ENCODE measurements at regions not wholly inside any gene's neighbourhood (a gene's known extent, or its start where the extent isn't known, plus 50 kb on each side); places are given as distances from the start of the nearest gene placed in this dataset.

DNA sequence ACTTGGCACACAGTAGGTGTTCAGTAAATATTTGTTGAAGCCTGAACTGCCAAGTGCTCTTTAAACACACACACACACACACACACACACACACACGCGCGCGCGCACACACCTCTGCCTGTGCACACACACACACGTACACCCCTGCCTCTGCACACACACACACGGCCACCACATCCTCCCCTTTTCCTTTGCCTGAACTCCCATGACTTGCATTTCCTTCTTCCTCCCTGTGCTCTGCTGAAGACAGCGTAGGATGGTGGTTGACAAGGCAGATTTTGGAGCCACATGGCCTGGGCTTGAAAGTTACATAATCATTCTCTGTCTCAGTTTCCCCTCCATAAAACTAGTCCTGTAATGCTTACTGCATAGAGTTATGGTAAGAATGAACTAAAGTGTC, 712.3 kb downstream of the PTPRU start:
- no peak for DNase-seq (ENCODE audit: low read depth)
- no peak for TF ChIP-seq CTCF (conservative IDR thresholded peaks at IDR 0.05; ENCODE audit: low read depth, low read length)
- no peak overlapping the region for H3K4me3 ChIP-seq (ENCODE audit: low read depth, low read length)

DNA sequence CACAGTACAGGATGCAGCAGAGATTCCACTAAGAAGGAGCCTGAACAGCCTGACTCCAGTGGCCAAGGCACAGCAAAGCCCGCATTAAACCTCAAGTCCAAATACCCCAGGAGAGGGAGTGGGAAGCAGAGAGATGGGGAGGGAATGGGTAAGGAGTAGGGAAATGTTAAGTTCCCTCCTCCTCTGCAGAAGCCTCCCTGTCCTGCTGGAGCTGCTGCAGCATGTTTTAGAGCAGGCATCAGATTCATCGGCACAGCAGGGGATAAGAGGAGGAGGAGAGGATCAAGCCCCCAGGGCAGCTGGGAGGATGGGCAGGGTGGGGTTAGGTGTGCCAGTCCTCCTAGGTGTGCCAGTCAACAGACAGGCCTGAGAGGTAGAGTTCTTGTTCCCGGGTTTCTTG, 709.7 kb downstream of the PTPRU start:
- no peak overlapping the region for H3K4me3 ChIP-seq (ENCODE audit: low read depth, low read length)
- no peak for TF ChIP-seq CTCF (conservative IDR thresholded peaks at IDR 0.05; ENCODE audit: low read depth, low read length)
- DNase-seq (ENCODE audit: low read depth): no peak

- no peak for TF ChIP-seq CTCF (conservative IDR thresholded peaks at IDR 0.05; ENCODE audit: low read depth, low read length)
- no peak overlapping the region for H3K4me3 ChIP-seq (ENCODE audit: low read depth, low read length)
- no peak for DNase-seq (ENCODE audit: low read depth)
These were observed 709.1 kb downstream of the PTPRU start for GRCh38 chr1:29945426-29945825.

DNA sequence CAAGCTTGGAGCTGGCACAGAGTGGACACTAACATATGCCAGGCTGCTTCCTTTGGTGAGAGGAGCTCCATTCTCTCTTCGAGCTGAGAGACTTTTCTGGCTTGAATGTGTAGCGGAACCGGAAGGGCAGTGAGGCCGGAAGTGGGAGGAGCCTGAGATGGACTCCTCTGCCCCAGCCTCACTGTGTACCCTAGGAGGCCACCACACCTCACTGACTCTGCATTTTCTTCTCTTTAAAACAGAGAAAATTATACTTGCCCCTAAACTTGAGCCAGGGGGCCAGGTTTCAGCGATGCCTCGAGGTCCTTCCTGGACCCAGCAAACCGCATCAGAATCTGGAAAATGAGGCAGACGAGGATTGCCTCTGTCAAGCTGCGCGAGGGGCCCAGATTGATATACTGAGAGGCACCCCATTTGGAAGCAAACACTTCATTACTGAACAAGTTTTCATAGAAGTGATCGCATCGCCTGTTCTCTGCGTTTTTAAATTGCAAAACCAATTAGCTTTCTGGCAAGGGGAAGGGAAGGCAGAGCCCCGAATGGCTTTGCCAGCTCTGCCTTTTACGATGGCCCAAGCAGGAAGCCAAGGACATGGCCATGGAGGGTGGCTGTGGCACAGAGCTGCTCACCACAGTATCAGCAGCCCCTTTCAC, 708.1 kb downstream of the PTPRU start:
- H3K4me3 ChIP-seq (ENCODE audit: low read depth, low read length): no peak overlapping the region
- no peak for TF ChIP-seq CTCF (conservative IDR thresholded peaks at IDR 0.05; ENCODE audit: low read depth, low read length)
- no peak for DNase-seq (ENCODE audit: low read depth)

GRCh38 chr1:29943034-29943433, 706.7 kb downstream of the PTPRU start:
- DNase-seq (ENCODE audit: low read depth): no peak
- no peak overlapping the region for H3K4me3 ChIP-seq (ENCODE audit: low read depth, low read length)
- no peak for TF ChIP-seq CTCF (conservative IDR thresholded peaks at IDR 0.05; ENCODE audit: low read depth, low read length)

DNA sequence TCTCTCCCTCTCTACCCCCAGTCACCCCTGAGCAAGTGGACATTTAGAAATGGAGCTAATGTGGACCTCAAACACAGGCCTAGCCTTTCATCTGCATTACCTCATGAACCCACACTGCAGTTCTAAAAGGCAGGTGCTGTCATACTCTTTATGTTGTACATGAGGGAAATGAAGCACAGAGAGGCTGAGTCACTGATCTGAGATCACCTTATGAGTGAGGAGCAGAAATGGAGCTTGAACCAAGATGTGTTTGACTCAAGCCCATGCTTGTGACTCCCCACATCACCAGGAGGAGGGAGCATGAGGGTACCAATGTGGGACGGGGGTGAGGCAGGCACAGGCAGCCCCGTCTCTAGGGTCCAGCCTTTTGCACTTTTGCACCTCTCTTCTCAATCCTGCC, 702.8 kb downstream of the PTPRU start:
- no peak for DNase-seq (ENCODE audit: low read depth)
- TF ChIP-seq CTCF (conservative IDR thresholded peaks at IDR 0.05; ENCODE audit: low read depth, low read length): no peak
- H3K4me3 ChIP-seq (ENCODE audit: low read depth, low read length): no peak overlapping the region

- no peak for TF ChIP-seq CTCF (conservative IDR thresholded peaks at IDR 0.05; ENCODE audit: low read depth, low read length)
- no peak for DNase-seq (ENCODE audit: low read depth)
- H3K4me3 ChIP-seq (ENCODE audit: low read depth, low read length): no peak overlapping the region
These were observed 701.0 kb downstream of the PTPRU start for GRCh38 chr1:29937356-29937755.

Data from choroid plexus epithelial cell (primary cell).